HG02981 (cell line): ENCODE measurements at regions not wholly inside any gene's neighbourhood (a gene's known extent, or its start where the extent isn't known, plus 50 kb on each side); places are given as distances from the start of the nearest gene placed in this dataset.
"Not testable (repeated sequence)": the region's sequence is repeated elsewhere in the genome, so short reads cannot be mapped to it uniquely, and the experiment has no call there.

Source experiments
- ATAC-seq: cut with Tn5 transposase; IDR thresholded peaks from one replicate; pipeline ENCODE4 v1.9.1; 2021; ENCODE audit warnings: mild to moderate bottlenecking, moderate library complexity; ENCODE audit not compliant: unreplicated experiment

DNA sequence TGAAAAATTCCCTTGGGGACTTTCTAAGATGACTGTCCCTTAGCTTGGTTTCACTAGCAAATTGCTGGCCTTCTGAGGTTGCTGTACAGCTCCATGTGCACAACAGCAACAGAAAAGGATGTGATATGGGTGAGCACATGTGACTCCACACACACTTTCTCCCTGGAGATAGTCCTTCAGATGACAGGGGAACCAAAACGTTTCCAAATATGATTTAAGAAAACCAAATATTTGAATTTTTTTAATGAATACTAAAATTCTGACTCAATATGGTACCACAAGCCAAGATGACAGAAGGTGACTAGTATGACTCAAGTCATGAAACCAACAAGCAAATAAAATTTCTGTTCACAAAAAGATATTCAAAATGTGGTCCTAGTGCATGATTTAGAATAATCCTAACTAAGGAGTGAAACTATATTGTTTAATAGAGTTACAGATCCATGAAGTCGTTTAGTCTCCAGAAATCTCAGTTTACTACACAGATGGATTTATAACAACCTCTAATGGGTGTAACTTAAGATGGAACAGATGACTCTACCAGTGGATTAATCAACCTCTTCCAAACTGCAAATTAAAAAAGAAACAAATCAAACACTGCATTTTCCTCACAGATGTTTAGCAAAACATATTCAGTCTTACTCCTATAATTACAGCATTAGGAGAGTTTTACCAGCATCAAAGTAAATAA, 144.8 kb upstream of the PIK3R1 start:
- peak; percentile 95 for ATAC-seq

DNA sequence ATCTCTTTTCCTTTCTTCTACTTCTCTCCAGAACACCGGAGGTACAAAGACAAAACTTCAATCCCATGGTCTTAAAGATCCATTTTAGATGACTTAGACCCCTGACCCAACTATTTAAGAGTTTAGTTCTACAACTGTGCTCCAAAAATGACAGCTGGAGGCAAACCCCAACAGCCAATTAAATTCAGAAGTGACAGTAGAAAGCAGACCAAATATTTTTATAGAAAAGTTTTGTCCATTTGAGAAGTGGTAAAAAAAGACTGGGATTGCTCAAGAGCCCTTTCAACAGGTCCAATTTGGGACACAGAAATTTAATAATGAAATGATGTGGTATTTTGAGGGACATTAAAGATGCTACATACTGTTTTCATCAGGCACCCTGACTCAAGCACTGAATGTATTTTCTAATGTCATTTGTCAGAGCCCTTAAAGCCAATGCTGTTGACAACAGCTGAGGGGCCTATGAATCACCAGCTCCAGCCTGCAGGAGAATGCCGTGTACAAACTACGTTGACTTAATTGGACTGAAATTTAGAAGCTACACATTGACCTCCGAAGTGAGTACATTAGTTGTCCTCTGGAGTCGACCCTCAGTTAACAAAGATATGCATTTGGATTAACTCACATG, 147.5 kb upstream of the PIK3R1 start:
- no peak for ATAC-seq

DNA sequence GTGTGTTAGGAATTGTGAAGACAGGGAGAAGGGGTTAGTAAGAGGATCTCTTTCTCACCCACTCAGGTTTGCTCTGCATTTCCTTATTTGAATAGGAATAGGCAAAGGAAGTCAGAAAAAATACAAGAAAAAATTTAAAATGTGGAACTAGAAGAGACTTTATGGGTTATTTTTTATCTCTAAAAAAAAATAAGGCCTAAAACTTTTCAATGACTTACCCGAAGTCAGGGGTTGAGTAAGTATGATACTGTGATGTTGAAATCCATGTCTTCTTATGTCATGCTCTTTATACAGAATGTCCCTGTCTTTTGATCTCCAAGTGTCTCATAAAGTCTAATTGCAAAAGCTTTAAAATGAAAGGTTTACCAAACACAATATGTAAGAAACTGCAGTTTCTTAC, 148.3 kb upstream of the PIK3R1 start:
- ATAC-seq: no peak

- ATAC-seq: no peak
These were observed 149.1 kb upstream of the PIK3R1 start for GRCh38 chr5:68066277-68066955.

DNA sequence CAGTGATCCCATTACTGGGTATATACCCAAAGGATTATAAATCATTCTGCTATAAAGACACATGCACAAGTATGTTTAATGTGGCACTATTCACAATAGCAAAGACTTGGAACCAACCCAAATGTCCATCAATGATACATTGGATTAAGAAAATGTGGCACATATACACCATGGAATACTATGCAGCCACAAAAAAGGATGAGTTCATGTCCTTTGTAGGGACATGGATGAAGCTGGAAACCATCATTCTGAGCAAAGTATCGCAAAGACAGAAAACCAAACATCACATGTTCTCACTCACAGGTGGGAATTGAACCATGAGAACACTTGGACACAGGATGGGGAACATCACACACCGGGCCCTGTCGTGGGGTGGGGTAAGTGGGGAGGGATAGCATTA, 150.2 kb upstream of the PIK3R1 start:
- ATAC-seq: not testable (repeated sequence)

DNA sequence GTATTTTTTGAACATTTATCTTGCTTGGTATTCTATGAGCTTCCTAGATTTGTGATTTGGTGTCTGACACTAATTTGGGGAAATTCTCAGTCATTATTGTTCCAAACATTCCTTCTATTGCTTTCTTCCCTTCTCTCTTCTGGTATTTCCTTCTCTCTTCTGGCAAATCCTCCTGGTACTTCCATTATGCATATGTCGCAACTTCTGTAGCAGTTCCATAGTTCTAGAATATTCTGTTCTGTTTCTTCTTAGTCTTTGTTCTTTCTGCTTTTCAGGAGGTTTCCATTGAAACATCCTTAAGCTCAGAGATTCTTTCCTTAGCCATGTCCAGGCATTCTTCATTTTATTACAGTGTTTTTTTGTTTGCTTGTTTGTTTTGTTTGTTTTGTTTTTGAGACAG, 155.2 kb upstream of the PIK3R1 start:
- no peak for ATAC-seq

DNA sequence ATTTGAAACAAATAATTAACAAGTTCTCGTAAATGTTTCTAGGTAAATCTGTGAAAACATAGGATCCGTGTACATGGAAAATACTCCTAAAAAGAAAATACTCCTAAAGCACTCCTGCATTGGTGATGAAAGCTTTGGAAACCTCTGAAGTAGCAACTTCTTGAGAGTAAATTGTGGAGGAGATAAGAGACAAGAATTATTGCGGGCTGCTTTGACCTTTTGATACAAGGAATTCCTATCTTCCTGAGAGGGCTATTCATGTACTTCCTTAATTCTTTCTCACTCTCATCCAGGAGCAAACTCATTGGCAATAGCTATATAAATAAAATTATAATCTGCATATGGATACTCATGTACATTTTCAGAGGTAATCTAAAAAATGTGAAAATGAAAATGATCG, 158.4 kb upstream of the PIK3R1 start:
- ATAC-seq: no peak

- no peak for ATAC-seq
These were observed 159.9 kb upstream of the PIK3R1 start for GRCh38 chr5:68055686-68056085.

GRCh38 chr5:68054638-68055037, 160.9 kb upstream of the PIK3R1 start:
- no peak for ATAC-seq

DNA sequence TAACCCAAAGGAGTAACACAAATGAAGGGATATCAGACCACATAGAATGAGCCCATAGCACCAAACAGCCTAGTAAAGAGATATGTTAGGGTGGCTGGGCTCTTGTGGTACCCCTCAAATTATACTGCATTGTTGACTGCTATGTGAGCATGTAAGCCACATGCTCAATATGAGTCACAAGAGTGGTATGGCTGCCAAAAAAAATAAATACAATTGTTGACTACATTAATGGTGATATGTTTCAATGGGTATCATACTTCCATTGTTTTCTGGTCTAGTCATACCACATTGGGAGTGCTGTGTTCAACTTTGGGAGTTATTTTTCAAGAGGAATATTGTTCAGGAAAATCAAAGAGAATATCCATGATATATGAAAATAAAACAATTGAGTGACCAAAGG, 162.4 kb upstream of the PIK3R1 start:
- no peak for ATAC-seq

GRCh38 chr5:68049053-68049713, 166.4 kb upstream of the PIK3R1 start:
- ATAC-seq: no peak

- no peak for ATAC-seq
These were observed 167.0 kb upstream of the PIK3R1 start for GRCh38 chr5:68048516-68048915.

- ATAC-seq: not testable (repeated sequence)
These were observed 167.5 kb upstream of the PIK3R1 start for GRCh38 chr5:68048054-68048453.

DNA sequence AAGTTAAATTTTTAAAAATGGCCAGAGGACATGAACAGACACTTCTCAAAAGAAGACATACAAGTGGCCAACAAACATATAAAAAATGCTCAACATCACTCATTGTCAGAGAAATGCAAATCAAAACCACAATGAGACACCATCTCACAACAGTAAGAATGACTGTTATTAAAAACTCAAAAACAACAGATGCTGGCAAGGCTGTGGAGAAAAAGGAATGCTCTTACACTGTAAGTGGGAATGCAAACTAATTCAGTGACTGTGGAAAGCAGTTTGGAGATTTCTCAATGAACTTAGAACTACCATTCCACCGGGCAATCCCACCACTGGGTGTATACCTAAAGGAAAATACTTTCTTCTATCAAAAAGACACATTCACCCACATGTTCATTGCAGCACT, 168.5 kb upstream of the PIK3R1 start:
- no peak for ATAC-seq

DNA sequence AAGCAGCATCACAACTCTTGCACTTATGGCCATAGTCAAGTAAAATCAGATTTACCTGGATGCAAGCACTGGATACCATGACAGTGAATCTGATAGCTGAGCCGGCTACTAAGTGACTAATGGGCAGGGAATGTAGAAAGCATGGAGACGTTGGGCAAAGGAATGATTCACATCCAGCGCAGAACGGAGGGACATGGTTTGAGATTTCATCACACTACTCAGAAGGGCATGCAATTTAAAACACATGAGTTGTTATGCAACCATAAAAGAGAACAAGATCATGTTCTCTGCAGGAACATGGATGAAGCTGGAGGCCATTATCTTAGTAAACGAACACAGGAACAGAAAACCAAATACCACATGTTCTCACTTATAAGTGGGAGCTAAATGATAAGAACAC, 169.1 kb upstream of the PIK3R1 start:
- no peak for ATAC-seq

- peak; percentile 92 for ATAC-seq
These were observed 174.3 kb upstream of the PIK3R1 start for GRCh38 chr5:68041293-68041692.

DNA sequence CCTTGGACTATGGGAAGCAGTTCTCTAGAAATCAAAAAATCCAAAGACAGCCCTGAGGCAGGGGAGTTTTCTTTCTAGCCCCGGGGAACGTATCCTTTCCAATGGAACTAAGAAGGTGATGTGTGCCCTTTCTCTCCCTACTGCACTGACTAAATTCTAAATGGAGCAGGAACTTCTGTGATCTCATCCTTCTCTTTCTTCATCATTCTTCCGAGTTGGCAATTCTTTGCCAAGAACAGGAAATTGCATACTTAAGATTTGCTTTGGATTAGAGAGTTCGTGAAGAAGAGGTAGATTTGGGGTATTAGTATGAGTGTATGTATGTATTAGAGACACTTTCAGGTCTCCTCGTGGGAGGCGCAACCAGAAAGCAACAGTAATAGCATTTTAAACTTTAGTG, 178.0 kb upstream of the PIK3R1 start:
- ATAC-seq: no peak

- no peak for ATAC-seq
These were observed 181.5 kb upstream of the PIK3R1 start for GRCh38 chr5:68033961-68034571.

DNA sequence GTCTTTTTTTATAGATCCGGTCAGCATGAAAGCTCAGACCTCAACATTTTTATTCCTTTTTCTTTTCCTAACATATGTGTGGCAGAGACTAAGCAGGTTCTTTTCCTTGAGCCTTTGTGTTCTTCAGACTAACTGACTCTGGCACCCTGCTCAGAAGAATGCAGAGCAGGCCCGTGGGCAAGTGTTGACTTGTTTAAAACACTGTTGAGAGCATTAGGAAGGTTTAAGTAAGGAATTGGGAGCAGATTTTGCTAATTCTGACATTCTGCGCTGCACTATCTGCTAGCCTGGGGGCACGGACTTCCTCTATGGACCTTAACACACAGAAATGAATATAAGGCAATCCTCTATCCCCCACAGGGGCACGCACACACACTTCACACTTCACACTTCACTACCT, 182.5 kb upstream of the PIK3R1 start:
- no peak for ATAC-seq

DNA sequence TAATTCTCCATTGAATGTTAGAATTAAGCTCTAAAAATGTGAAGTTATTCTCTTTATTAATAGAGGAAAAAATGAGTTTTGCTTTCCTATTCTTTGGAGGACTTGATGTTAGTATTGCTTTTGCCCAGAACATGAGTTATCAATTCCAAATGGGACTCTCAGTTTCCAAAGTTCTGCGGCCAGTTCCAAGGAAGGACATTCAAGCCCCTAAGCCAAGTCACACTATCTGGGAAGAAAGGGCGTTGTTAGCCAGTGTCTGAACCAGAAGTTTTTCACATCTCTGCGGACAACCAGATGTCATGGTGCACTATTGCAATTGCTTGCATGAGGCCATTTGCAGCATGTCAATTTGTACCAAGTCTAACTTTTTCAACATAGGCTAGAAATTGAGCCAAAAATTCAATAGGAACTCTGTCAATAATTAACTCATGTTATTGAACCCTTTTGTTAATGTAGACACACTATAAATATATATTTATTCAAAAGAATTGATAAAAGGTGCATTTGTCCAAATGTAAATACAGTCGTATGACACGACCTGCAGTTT, 183.3 kb upstream of the PIK3R1 start:
- ATAC-seq: no peak

GRCh38 chr5:68028131-68028727, 187.3 kb upstream of the PIK3R1 start:
- no peak for ATAC-seq
